ENCODE measurements at regions not wholly inside any gene's neighbourhood (a gene's known extent, or its start where the extent isn't known, plus 50 kb on each side); places are given as distances from the start of the nearest gene placed in this dataset.

GRCh38 chr14:38973083-38973700 lies 129.8 kb downstream of the SEC23A start:
- H3K4me1 Mint-ChIP-seq, result no peaks in the 10 kb centered on the region

DNA sequence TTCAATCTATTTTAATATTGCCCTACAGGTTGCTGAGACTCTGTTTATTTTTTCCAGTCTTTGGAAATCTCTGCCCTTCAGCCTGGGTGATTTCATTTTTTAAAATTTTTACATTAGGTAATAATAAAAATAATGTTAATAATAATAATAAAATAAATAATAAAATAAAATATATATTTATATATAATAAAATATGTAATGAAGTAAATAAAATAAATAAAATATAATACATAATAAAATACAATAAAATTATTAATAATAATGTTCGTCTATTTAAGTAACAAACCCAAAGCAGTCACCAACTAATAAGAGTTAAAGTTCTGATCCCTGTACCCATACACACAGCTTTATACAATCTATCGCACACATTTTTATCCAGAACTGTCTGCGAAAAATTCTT lies 130.5 kb downstream of the SEC23A start:
- ATAC-seq, result no peak
- H3K27ac ChIP-seq (ENCODE audit: low read depth, low read length), result no peak overlapping the region
- no peak for DNase-seq
- H3K36me3 ChIP-seq (ENCODE audit: control insufficient read depth in 2 of 3, insufficient read depth in 3 of 3, low read length in 3 of 3), result no peaks in the 10 kb centered on the region
- H3K4me3 ChIP-seq (ENCODE audit: low read length), result no peak overlapping the region
- H3K9me3 ChIP-seq (ENCODE audit: control insufficient read depth in 2 of 3, low read length in 3 of 3), result no peaks in the 10 kb centered on the region
- Mint-ChIP-seq H3K36me3 (no peaks in the 10 kb centered on the region), H3K4me3 (no peak overlapping the region), H3K27ac (no peak overlapping the region), H3K27me3 (peaks cover 4 to 12% (median 7%) of the 10 kb centered on the region in 5 donors), H3K4me1 (no peaks in the 10 kb centered on the region), H3K9me3 (peaks cover 0 to 16% (median 7%) of the 10 kb centered on the region in 11 donors)
- intact Hi-C loops (cut with micrococcal nuclease), result no loop called here
- ChIA-PET POLR2A (no interaction called here), CTCF (no interaction called here)
- no peaks in the 10 kb centered on the region for H3K27me3 ChIP-seq (ENCODE audit: control insufficient read depth in 2 of 2, insufficient read depth in 2 of 2, low read length in 2 of 2)
- no peaks in the 10 kb centered on the region for H3K4me1 ChIP-seq (ENCODE audit: control insufficient read depth in 2 of 2, insufficient read depth in 2 of 2, low read length in 2 of 2)

More at GRCh38 chr14:38973083-38973700, 129.8 kb downstream of the SEC23A start:
- ChIA-PET CTCF (no interaction called here), POLR2A (no interaction called here)
- no peaks in the 10 kb centered on the region for H3K27me3 ChIP-seq (ENCODE audit: control insufficient read depth in 2 of 2, insufficient read depth in 2 of 2, low read length in 2 of 2)
- H3K36me3 ChIP-seq (ENCODE audit: control insufficient read depth in 2 of 3, insufficient read depth in 3 of 3, low read length in 3 of 3), result no peaks in the 10 kb centered on the region
- no peaks in the 10 kb centered on the region for H3K9me3 ChIP-seq (ENCODE audit: control insufficient read depth in 2 of 3, low read length in 3 of 3)
- ATAC-seq (no peak), DNase-seq (no peak)
- Mint-ChIP-seq H3K4me3 (no peak overlapping the region), H3K9me3 (peaks cover 5 to 22% (median 9%) of the 10 kb centered on the region in 11 donors), H3K36me3 (peaks cover 0 to 5% (median 0%) of the 10 kb centered on the region in 5 donors), H3K27me3 (peaks cover 4 to 19% (median 14%) of the 10 kb centered on the region in 5 donors), H3K27ac (no peak overlapping the region)
- intact Hi-C loops (cut with micrococcal nuclease), result no loop called here
- H3K4me1 ChIP-seq (ENCODE audit: control insufficient read depth in 2 of 2, insufficient read depth in 2 of 2, low read length in 2 of 2), result no peaks in the 10 kb centered on the region
- no peak overlapping the region for H3K4me3 ChIP-seq (ENCODE audit: low read length)
- no peak overlapping the region for H3K27ac ChIP-seq (ENCODE audit: low read depth, low read length)

DNA sequence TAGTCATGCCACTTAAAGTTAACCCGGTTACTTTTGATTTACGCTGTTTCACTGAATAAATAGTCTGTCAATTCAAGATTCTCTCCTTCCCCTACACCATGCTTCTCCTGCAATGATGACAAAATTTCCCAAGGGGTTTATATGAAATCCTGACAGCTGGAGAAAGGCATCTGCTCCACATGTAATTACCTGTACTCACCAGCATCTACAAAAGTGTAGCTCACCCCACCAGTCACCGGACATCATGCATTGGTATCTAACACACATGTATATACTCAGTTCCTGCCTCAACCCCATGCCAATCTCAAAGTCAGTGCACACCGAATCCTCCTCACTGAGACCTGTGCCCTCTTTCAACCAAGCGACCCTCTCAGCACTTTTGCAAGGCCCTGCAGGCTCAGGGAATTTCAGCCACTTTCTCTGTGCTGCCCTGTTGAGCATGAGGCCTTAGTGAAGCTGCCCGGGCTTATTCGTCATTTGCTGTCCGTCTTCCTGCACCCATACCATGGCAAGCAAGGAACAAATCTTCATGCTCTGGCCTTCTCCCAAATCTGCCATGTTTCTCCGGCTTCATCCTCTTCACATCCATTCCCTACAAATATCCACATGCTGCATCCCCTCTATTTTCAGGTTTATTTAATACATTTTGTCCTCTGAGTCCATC lies 131.6 kb downstream of the SEC23A start:
- Mint-ChIP-seq H3K4me1 (no peaks in the 10 kb centered on the region), H3K27ac (no peak overlapping the region), H3K27me3 (peaks cover 0 to 9% (median 5%) of the 10 kb centered on the region in 5 donors), H3K4me3 (no peak overlapping the region), H3K9me3 (peaks cover 0 to 13% (median 8%) of the 10 kb centered on the region in 11 donors), H3K36me3 (no peaks in the 10 kb centered on the region)
- Histone ChIP-seq H3K27me3 (ENCODE audit: control insufficient read depth in 2 of 2, insufficient read depth in 2 of 2, low read length in 2 of 2) (no peaks in the 10 kb centered on the region), H3K27ac (ENCODE audit: low read depth, low read length) (no peak overlapping the region), H3K4me3 (ENCODE audit: low read length) (no peak overlapping the region), H3K36me3 (ENCODE audit: control insufficient read depth in 2 of 3, insufficient read depth in 3 of 3, low read length in 3 of 3) (no peaks in the 10 kb centered on the region), H3K4me1 (ENCODE audit: control insufficient read depth in 2 of 2, insufficient read depth in 2 of 2, low read length in 2 of 2) (no peaks in the 10 kb centered on the region), H3K9me3 (ENCODE audit: control insufficient read depth in 2 of 3, low read length in 3 of 3) (no peaks in the 10 kb centered on the region)
- ATAC-seq (no peak), DNase-seq (no peak)
- intact Hi-C loops (cut with micrococcal nuclease), result no loop called here
- POLR2A ChIA-PET, result no interaction called here
- CTCF ChIA-PET, result no interaction called here

DNA sequence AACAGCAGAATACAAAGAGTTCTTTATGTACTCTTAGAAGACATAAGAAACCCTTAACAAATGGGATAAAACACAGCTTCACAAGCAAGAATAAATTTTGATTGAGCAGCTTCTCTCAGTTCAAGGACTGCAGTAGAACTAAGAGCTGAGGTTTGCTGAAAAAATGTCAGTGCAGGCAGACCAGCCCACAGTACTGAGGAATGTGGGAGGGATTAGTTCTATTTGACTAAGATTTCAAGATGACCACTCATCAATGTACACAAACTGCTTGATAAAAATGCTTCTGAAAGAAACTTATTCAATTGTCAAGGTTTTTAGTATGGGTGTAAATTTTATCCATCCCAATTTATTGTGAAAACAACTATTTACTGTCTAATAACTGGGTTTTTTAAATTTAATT lies 138.4 kb downstream of the SEC23A start:
- intact Hi-C loops (cut with micrococcal nuclease), result no loop called here
- Mint-ChIP-seq H3K27ac (no peak overlapping the region), H3K36me3 (no peaks in the 10 kb centered on the region), H3K4me3 (no peak overlapping the region), H3K9me3 (peaks cover 0 to 8% (median 0%) of the 10 kb centered on the region in 11 donors), H3K4me1 (peaks cover 0 to 1% (median 0%) of the 10 kb centered on the region in 7 donors), H3K27me3 (peaks cover 0 to 8% (median 4%) of the 10 kb centered on the region in 5 donors)
- no peak for DNase-seq
- ATAC-seq, result no peak
- ChIA-PET CTCF (no interaction called here), POLR2A (interaction anchor here (0.6 kb wide), 1 partner anchor 59 kb away, joined by 3 read pairs; no protein-coding TSS in a partner anchor)
- no peak overlapping the region for H3K4me3 ChIP-seq (ENCODE audit: low read length)
- H3K9me3 ChIP-seq (ENCODE audit: control insufficient read depth in 2 of 3, low read length in 3 of 3), result no peaks in the 10 kb centered on the region
- no peaks in the 10 kb centered on the region for H3K27me3 ChIP-seq (ENCODE audit: control insufficient read depth in 2 of 2, insufficient read depth in 2 of 2, low read length in 2 of 2)
- H3K36me3 ChIP-seq (ENCODE audit: control insufficient read depth in 2 of 3, insufficient read depth in 3 of 3, low read length in 3 of 3), result no peaks in the 10 kb centered on the region
- no peaks in the 10 kb centered on the region for H3K4me1 ChIP-seq (ENCODE audit: control insufficient read depth in 2 of 2, insufficient read depth in 2 of 2, low read length in 2 of 2)
- no peak overlapping the region for H3K27ac ChIP-seq (ENCODE audit: low read depth, low read length)

DNA sequence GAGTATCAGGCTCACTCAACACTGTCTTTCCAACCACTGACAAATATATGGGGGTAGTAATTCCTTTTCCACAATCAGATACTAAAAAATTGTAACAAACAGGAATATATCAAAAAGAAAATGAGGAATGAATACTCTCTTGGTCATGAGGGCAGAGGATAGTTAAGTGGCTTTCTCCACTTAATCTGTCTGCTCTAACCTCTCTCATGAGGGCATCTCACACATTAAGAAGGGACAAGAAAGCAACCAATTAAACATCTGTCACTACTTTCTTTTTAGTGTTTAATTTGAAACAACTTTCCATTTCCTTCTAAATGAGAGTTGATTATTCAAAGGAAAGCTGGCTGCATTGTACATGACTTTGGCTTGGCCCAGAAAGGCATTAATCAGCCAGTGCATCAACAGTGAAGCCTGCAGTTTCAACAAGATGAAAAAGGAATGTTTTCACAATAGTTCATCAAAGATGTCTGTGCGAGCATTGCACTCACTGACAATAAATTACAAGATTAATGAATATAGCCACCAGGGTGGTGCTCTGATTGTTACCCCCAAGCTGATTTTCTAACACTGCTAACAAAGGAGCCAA lies 142.0 kb downstream of the SEC23A start:
- Histone ChIP-seq H3K36me3 (ENCODE audit: control insufficient read depth in 2 of 3, insufficient read depth in 3 of 3, low read length in 3 of 3) (no peaks in the 10 kb centered on the region), H3K9me3 (ENCODE audit: control insufficient read depth in 2 of 3, low read length in 3 of 3) (no peaks in the 10 kb centered on the region), H3K27me3 (ENCODE audit: control insufficient read depth in 2 of 2, insufficient read depth in 2 of 2, low read length in 2 of 2) (no peaks in the 10 kb centered on the region), H3K27ac (ENCODE audit: low read depth, low read length) (no peak overlapping the region), H3K4me3 (ENCODE audit: low read length) (no peak overlapping the region), H3K4me1 (ENCODE audit: control insufficient read depth in 2 of 2, insufficient read depth in 2 of 2, low read length in 2 of 2) (no peaks in the 10 kb centered on the region)
- H3K4me3 Mint-ChIP-seq, result no peak overlapping the region
- no peak overlapping the region for H3K27ac Mint-ChIP-seq
- H3K9me3 Mint-ChIP-seq, result peaks cover 0 to 2% (median 0%) of the 10 kb centered on the region in 11 donors
- CTCF ChIA-PET, result no interaction called here
- DNase-seq (no peak), ATAC-seq (no peak)
- POLR2A ChIA-PET, result no interaction called here
- H3K27me3 Mint-ChIP-seq, result peaks cover 0 to 5% (median 4%) of the 10 kb centered on the region in 5 donors
- H3K36me3 Mint-ChIP-seq, result no peaks in the 10 kb centered on the region
- intact Hi-C loops (cut with micrococcal nuclease), result no loop called here
- H3K4me1 Mint-ChIP-seq, result peaks cover 0 to 1% (median 0%) of the 10 kb centered on the region in 7 donors

DNA sequence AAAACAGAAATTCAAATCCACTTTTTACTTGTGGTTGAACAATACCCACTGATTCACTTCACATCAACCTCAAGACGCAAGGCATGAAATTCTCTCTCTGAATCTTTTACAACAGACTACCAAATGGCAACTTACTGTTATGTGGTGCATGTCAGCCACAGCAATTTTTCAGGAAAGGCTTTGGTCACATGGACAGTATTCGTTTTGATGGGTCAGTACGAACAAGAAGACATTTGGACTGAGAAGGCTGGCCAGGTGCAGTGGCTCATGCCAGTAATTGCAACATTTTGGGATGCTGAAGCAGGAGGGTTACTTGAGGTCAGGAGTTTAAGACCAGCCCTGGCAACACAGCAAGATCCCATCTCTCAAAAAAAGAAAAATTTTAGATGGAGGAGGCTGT lies 144.0 kb downstream of the SEC23A start:
- H3K4me1 ChIP-seq (ENCODE audit: control insufficient read depth in 2 of 2, insufficient read depth in 2 of 2, low read length in 2 of 2), result no peaks in the 10 kb centered on the region
- CTCF ChIA-PET, result no interaction called here
- Mint-ChIP-seq H3K4me3 (no peak overlapping the region), H3K36me3 (no peaks in the 10 kb centered on the region), H3K27me3 (peaks cover 0 to 14% (median 9%) of the 10 kb centered on the region in 5 donors), H3K9me3 (no peaks in the 10 kb centered on the region), H3K4me1 (peaks cover 0 to 1% (median 0%) of the 10 kb centered on the region in 7 donors), H3K27ac (no peak overlapping the region)
- POLR2A ChIA-PET, result no interaction called here
- no peaks in the 10 kb centered on the region for H3K27me3 ChIP-seq (ENCODE audit: control insufficient read depth in 2 of 2, insufficient read depth in 2 of 2, low read length in 2 of 2)
- no peaks in the 10 kb centered on the region for H3K36me3 ChIP-seq (ENCODE audit: control insufficient read depth in 2 of 3, insufficient read depth in 3 of 3, low read length in 3 of 3)
- DNase-seq (no peak), ATAC-seq (no peak)
- no peak overlapping the region for H3K4me3 ChIP-seq (ENCODE audit: low read length)
- H3K27ac ChIP-seq (ENCODE audit: low read depth, low read length), result no peak overlapping the region
- intact Hi-C loops (cut with micrococcal nuclease), result no loop called here
- H3K9me3 ChIP-seq (ENCODE audit: control insufficient read depth in 2 of 3, low read length in 3 of 3), result no peaks in the 10 kb centered on the region
